ENCODE measurements at regions not wholly inside any gene's neighbourhood (a gene's known extent, or its start where the extent isn't known, plus 50 kb on each side); places are given as distances from the start of the nearest gene placed in this dataset.

DNA sequence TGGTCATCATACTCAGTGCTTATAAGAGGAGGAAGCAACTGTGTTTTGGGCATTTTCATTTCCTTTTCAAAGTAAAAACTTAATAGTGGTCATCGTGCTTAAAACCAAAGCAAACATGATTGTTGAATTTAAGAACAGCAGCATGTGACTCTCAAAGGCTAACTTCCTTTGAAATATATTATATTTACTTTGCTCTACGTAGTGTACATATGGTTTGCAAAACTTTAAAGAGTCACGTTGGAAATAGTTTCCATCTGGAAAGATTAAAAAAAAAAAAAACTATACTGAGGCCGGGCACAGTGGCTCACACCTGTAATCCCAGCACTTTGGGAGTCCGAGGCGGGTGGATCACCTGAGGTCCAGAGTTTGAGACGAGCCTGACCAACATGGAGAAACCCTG, 367.9 kb upstream of the BCHE start:
- H3K4me1 Mint-ChIP-seq: peaks cover 14% of the 10 kb centered on the region
- no peaks in the 10 kb centered on the region for H3K36me3 Mint-ChIP-seq (ENCODE audit: low read depth)
- no peaks in the 10 kb centered on the region for H3K27me3 Mint-ChIP-seq (ENCODE audit: low read depth)

DNA sequence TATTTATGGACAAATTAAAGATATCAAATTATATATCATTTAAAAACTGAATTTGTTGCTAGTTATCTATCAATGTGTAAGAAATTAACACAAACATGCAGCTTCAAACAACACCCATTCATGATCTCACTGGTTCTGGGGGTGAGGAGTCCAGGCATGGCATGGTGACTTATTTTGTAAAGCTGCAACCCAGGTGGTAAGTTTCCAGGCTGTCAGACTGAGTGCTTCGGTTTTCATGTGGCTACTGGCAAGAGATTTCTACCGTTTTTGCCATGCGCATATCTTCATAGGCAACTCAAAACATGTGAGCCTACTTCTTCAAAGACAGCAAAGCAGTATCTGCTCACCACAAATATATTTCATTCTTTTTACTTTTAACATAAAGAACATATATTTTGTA, 364.3 kb upstream of the BCHE start:
- Mint-ChIP-seq H3K4me1 (peaks cover 14% of the 10 kb centered on the region), H3K9me3 (no peaks in the 10 kb centered on the region), H3K4me3 (no peak overlapping the region), H3K36me3 (ENCODE audit: low read depth) (no peaks in the 10 kb centered on the region), H3K27ac (no peak overlapping the region), H3K27me3 (ENCODE audit: low read depth) (peaks cover 3% of the 10 kb centered on the region)
- no peak for TF ChIP-seq CTCF (IDR thresholded peaks at IDR 0.05; ENCODE audit: unreplicated experiment in 3 of 3)

More for the DNA sequence above, 367.9 kb upstream of the BCHE start:
- Mint-ChIP-seq H3K4me3 (no peak overlapping the region), H3K27ac (no peak overlapping the region), H3K9me3 (no peaks in the 10 kb centered on the region)
- no peak for TF ChIP-seq CTCF (IDR thresholded peaks at IDR 0.05; ENCODE audit: unreplicated experiment in 3 of 3)

GRCh38 chr3:166199491-166199890, 362.3 kb upstream of the BCHE start:
- TF ChIP-seq CTCF (IDR thresholded peaks at IDR 0.05; ENCODE audit: unreplicated experiment in 3 of 3): no peak
- H3K27ac Mint-ChIP-seq: no peak overlapping the region
- H3K27me3 Mint-ChIP-seq (ENCODE audit: low read depth): peaks cover 3% of the 10 kb centered on the region
- no peaks in the 10 kb centered on the region for H3K9me3 Mint-ChIP-seq
- H3K4me3 Mint-ChIP-seq: no peak overlapping the region
- H3K36me3 Mint-ChIP-seq (ENCODE audit: low read depth): no peaks in the 10 kb centered on the region
- peaks cover 14% of the 10 kb centered on the region for H3K4me1 Mint-ChIP-seq

- no peaks in the 10 kb centered on the region for H3K9me3 Mint-ChIP-seq
- no peak overlapping the region for H3K27ac Mint-ChIP-seq
These were observed 358.6 kb upstream of the BCHE start for GRCh38 chr3:166195808-166196207.

DNA sequence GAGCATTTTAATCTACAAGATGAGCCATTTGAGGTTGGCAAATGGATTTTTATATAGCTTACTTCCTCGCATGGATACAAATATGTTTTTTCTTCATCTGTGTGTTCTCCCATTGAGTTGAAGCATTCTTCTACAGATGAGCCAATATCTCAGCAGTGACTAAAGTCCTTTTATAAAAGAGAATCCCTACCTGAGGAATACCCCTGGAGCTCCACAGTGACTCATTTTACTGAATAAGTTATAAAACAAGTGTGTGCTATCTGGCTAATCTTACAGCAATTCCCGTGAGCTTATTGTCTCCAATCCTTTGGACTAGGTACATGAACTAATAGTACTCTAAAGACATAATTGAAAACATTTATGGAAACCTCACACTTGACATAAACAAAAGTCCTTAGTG, 354.2 kb upstream of the BCHE start:
- no peaks in the 10 kb centered on the region for H3K4me1 Mint-ChIP-seq
- H3K4me3 Mint-ChIP-seq: no peak overlapping the region
- H3K9me3 Mint-ChIP-seq: no peaks in the 10 kb centered on the region
- H3K27me3 Mint-ChIP-seq (ENCODE audit: low read depth): no peaks in the 10 kb centered on the region
- H3K36me3 Mint-ChIP-seq (ENCODE audit: low read depth): no peaks in the 10 kb centered on the region
- TF ChIP-seq CTCF (IDR thresholded peaks at IDR 0.05; ENCODE audit: unreplicated experiment in 3 of 3): no peak
- H3K27ac Mint-ChIP-seq: no peak overlapping the region

More at GRCh38 chr3:166195808-166196207, 358.6 kb upstream of the BCHE start:
- no peak overlapping the region for H3K4me3 Mint-ChIP-seq
- TF ChIP-seq CTCF (IDR thresholded peaks at IDR 0.05; ENCODE audit: unreplicated experiment in 3 of 3): no peak
- H3K36me3 Mint-ChIP-seq (ENCODE audit: low read depth): no peaks in the 10 kb centered on the region
- H3K4me1 Mint-ChIP-seq: peaks cover 4% of the 10 kb centered on the region
- H3K27me3 Mint-ChIP-seq (ENCODE audit: low read depth): peaks cover 3% of the 10 kb centered on the region

DNA sequence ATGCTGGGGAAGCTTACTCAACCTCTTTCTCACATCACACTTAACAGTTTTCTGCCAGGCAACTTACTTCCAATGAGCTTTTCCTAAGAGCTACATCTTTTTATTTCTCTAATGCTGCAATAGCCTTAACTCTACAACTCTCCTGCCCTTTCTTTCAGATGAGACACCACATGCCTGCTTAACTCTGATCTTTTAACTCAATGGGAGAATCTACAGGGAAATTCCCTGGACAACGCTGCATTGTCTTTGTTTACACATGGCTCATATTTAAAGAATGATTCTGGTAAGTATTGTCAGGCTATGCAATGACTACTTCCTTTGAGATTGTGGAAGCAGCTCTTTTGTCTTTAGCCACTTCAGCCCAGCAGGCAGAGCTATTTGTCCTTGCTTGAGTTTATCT, 353.1 kb upstream of the BCHE start:
- H3K36me3 Mint-ChIP-seq (ENCODE audit: low read depth): no peaks in the 10 kb centered on the region
- H3K9me3 Mint-ChIP-seq: no peaks in the 10 kb centered on the region
- TF ChIP-seq CTCF (IDR thresholded peaks at IDR 0.05; ENCODE audit: unreplicated experiment in 3 of 3): no peak
- H3K27ac Mint-ChIP-seq: no peak overlapping the region
- no peaks in the 10 kb centered on the region for H3K4me1 Mint-ChIP-seq
- H3K27me3 Mint-ChIP-seq (ENCODE audit: low read depth): no peaks in the 10 kb centered on the region
- no peak overlapping the region for H3K4me3 Mint-ChIP-seq

All from nephron (organoid).